GM23248 (cell line): ENCODE measurements at regions not wholly inside any gene's neighbourhood (a gene's known extent, or its start where the extent isn't known, plus 50 kb on each side); places are given as distances from the start of the nearest gene placed in this dataset.

ENCODE experiments used
- EZH2 ChIP-seq: fragments of 200-600 bp; sonication (generic); IDR thresholded peaks from 2 replicates; pipeline ENCODE4 v1.6.1; 2018; ENCODE audit warnings: antibody characterized with exemption, mild to moderate bottlenecking; ENCODE audit not compliant: insufficient read depth, poor library complexity, severe bottlenecking
- EZH2phosphoT487 ChIP-seq: fragments of 200-600 bp; sonication (generic); IDR thresholded peaks from 2 replicates; pipeline ENCODE4 v1.6.1; 2018; ENCODE audit warnings: antibody characterized with exemption, moderate library complexity, mild to moderate bottlenecking, low read depth; ENCODE audit not compliant: insufficient read depth

GRCh38 chr3:115520651-115521245 lies 102.6 kb upstream of the GAP43 start:
- TF ChIP-seq EZH2 (no peak), EZH2phosphoT487 (no peak)
